PC-3 (cell line): ENCODE measurements at regions not wholly inside any gene's neighbourhood (a gene's known extent, or its start where the extent isn't known, plus 50 kb on each side); places are given as distances from the start of the nearest gene placed in this dataset.

Source experiments
- ATAC-seq: fragments of 200-7000 bp; cut with Tn5 transposase; 2 replicates; pipeline ENCODE4 v1.9.1; 2020; ENCODE audit warnings: mild to moderate bottlenecking, moderate library complexity
- BruUV-seq: library from RNA; stranded (reverse); fragments of 400-500 nt; replicated peaks from 2 replicates; lab custom pipeline; 2021; lab: Mats Ljungman, UMichigan
- CTCF ChIA-PET: fragments of 300-600 bp; sonication (Branson Sonifier 250); formaldehyde crosslinking; loops from one replicate; lab custom pipeline; 2022; ENCODE audit warnings: antibody characterized with exemption; lab: Charles Lee
- POLR2A ChIA-PET: fragments of 300-600 bp; sonication (Branson Sonifier 250); formaldehyde crosslinking; loops from one replicate; lab custom pipeline; 2022; ENCODE audit warnings: antibody characterized with exemption; ENCODE audit not compliant: unreplicated experiment; lab: Charles Lee
- DNase-seq: peaks from one replicate; pipeline ENCODE4 v3.0.0-alpha.2; 2015
- H2AFZ ChIP-seq: fragments of 300-600 bp; sonication (generic); 2 replicates; pipeline ENCODE4 v1.6.0; 2016; ENCODE audit warnings: antibody characterized with exemption, low read length
- H3F3A ChIP-seq: fragments of 300-600 bp; sonication (generic); one replicate; pipeline ENCODE4 v1.6.0; 2017; ENCODE audit warnings: antibody characterized with exemption, low read length, control low read depth, mild to moderate bottlenecking; ENCODE audit not compliant: unreplicated experiment
- H3K27ac ChIP-seq: fragments of 300-600 bp; sonication (generic); 2 replicates; pipeline ENCODE4 v1.5.1; 2016; ENCODE audit warnings: mild to moderate bottlenecking, low read length
- H3K27me3 ChIP-seq: fragments of 300-600 bp; sonication (generic); 2 replicates; pipeline ENCODE4 v1.6.1; 2016; ENCODE audit warnings: low read length, mixed read lengths
- H3K36me3 ChIP-seq: fragments of 300-600 bp; sonication (generic); 2 replicates; pipeline ENCODE4 v1.6.1; 2016; ENCODE audit warnings: low read depth, mixed run types, low read length, mixed read lengths
- H3K4me1 ChIP-seq: fragments of 300-600 bp; sonication (generic); 2 replicates; pipeline ENCODE4 v1.5.1; 2016; ENCODE audit warnings: low read length; ENCODE audit not compliant: insufficient read depth
- H3K4me2 ChIP-seq: fragments of 300-600 bp; sonication (generic); 2 replicates; pipeline ENCODE4 v1.6.0; 2016; ENCODE audit warnings: low read length
- H3K4me3 ChIP-seq: fragments of 300-600 bp; sonication (generic); 2 replicates; pipeline ENCODE4 v1.5.1; 2016; ENCODE audit warnings: mild to moderate bottlenecking, low read length, mixed read lengths
- H3K79me2 ChIP-seq: fragments of 300-600 bp; sonication (generic); 2 replicates; pipeline ENCODE4 v1.6.1; 2017; ENCODE audit warnings: low read length, mixed read lengths
- H3K9ac ChIP-seq: fragments of 300-600 bp; sonication (generic); 2 replicates; pipeline ENCODE4 v1.6.0; 2016; ENCODE audit warnings: mild to moderate bottlenecking, low read length
- H3K9me2 ChIP-seq: fragments of 300-600 bp; sonication (generic); replicated peaks from 2 replicates; pipeline ENCODE4 v1.6.1; 2016; ENCODE audit warnings: mixed run types, low read length, mixed read lengths
- H3K9me3 ChIP-seq: fragments of 300-600 bp; sonication (generic); 2 replicates; pipeline ENCODE4 v1.6.1; 2016; ENCODE audit warnings: low read length, mixed read lengths
- H4K20me1 ChIP-seq: fragments of 300-600 bp; sonication (generic); 2 replicates; pipeline ENCODE4 v1.6.1; 2016; ENCODE audit warnings: low read length, mixed read lengths
- EZH2 ChIP-seq: fragments of 300-600 bp; sonication (generic); IDR thresholded peaks from one replicate; pipeline ENCODE4 v1.6.1; 2017; ENCODE audit warnings: antibody characterized with exemption, mild to moderate bottlenecking, low read length; ENCODE audit not compliant: unreplicated experiment
- EZH2phosphoT487 ChIP-seq: fragments of 300-600 bp; sonication (generic); IDR thresholded peaks from 2 replicates; pipeline ENCODE4 v1.6.1; 2018; ENCODE audit warnings: mild to moderate bottlenecking, antibody characterized with exemption, low read length, borderline replicate concordance
- intact Hi-C: fragments of 100-400 bp; cut with micrococcal nuclease; formaldehyde crosslinking; loops from 2 replicates; pipeline ENCODE4 v1.9.0; 2023
- TF ChIP-seq, protein P1 (sequence below): fragments of 300-600 bp; sonication (generic); conservative IDR thresholded peaks from 2 replicates; pipeline ENCODE4 v1.5.1; 2017; ENCODE audit warnings: antibody characterized with exemption, low read depth, mild to moderate bottlenecking, low read length

DNA sequence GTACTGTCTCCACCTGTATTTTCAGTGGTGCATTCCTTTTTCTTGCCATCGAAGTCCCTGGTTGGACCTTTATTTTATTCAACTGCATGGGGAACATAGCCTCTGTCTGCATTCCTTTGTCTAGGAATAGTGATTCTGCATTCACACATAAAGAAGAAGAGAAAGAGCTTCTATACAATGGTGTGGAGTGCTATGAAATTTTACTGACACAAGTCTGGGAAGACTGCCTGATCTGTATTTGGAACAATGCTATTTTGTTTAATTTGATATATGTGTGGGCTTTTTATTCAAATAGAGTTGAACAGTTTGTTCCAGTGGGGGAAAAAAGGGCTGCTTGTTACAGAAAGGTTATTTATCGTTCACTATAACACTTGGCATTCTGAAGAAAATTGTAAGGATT is 375.7 kb upstream of the POU3F2 start:
- Histone ChIP-seq H3K27me3 (peaks cover 17% of the 10 kb centered on the region), H3F3A (no peaks in the 10 kb centered on the region), H3K27ac (no peak overlapping the region), H3K9ac (no peak overlapping the region), H3K4me2 (no peak overlapping the region), H3K4me1 (no peaks in the 10 kb centered on the region; the same call in 1 of the 2 replicates), H3K9me2 (no peaks in the 10 kb centered on the region), H3K9me3 (no peaks in the 10 kb centered on the region), H3K79me2 (no peaks in the 10 kb centered on the region), H3K4me3 (no peak overlapping the region), H4K20me1 (no peaks in the 10 kb centered on the region), H3K36me3 (no peaks in the 10 kb centered on the region), H2AFZ (no peak overlapping the region)
- intact Hi-C loops, result no loop called here
- BruUV-seq, result no TSS peak
- no peak for ATAC-seq
- no peak for DNase-seq
- TF ChIP-seq, protein P1, sequence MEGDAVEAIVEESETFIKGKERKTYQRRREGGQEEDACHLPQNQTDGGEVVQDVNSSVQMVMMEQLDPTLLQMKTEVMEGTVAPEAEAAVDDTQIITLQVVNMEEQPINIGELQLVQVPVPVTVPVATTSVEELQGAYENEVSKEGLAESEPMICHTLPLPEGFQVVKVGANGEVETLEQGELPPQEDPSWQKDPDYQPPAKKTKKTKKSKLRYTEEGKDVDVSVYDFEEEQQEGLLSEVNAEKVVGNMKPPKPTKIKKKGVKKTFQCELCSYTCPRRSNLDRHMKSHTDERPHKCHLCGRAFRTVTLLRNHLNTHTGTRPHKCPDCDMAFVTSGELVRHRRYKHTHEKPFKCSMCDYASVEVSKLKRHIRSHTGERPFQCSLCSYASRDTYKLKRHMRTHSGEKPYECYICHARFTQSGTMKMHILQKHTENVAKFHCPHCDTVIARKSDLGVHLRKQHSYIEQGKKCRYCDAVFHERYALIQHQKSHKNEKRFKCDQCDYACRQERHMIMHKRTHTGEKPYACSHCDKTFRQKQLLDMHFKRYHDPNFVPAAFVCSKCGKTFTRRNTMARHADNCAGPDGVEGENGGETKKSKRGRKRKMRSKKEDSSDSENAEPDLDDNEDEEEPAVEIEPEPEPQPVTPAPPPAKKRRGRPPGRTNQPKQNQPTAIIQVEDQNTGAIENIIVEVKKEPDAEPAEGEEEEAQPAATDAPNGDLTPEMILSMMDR, result no peak
- TF ChIP-seq EZH2, result no peak
- no peak for TF ChIP-seq EZH2phosphoT487
- CTCF ChIA-PET, result no interaction called here
- POLR2A ChIA-PET, result no interaction called here

DNA sequence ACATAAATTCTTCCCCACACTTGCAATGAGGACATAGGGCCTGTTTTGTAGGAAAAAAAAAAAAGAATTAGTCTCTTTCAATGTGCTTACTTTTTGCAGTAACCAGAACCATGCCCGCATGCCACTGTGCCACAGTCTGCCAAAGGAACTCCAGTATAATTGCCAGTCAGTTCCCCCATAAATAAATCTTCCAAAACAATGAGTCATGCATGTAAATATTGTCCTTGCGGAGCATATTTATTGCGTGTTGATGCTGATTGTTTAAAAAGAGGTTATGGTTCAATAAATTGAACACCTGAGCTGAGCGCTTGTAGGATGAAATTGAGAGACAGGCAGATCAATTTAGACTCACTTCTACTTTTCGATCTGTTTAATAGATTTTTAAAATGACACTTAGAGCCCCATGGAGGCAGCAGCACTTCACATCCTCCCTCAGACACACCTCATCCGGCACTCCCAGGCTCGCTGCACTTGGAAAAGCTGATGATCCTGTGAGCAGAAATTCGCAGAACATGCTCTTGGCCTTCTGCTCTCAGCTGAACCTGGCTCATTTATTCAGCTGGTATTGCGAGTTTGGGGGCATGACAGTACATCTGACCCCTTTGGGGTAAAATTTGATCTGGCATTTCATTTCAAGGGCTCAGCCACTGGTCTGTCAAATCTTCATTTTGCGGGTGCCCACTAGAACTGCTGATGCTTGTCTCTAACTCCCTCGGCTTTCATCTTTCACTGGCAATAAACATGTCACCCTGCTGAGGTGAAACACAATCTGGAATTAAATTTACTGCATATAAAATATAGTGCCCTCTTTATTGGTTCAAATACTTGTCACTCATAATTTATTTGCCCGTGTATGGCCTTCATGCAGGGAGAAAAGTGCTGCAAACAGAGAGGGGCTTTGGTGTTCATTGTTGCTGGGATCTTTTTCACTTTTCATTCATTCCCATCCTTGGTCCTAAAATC is 371.1 kb upstream of the POU3F2 start:
- no peaks in the 10 kb centered on the region for H4K20me1 ChIP-seq
- no peak overlapping the region for H2AFZ ChIP-seq
- ChIA-PET POLR2A (no interaction called here), CTCF (no interaction called here)
- H3K27me3 ChIP-seq, result peaks cover 27% of the 10 kb centered on the region
- no peaks in the 10 kb centered on the region for H3K9me3 ChIP-seq
- BruUV-seq, result no TSS peak
- TF ChIP-seq EZH2 (no peak), EZH2phosphoT487 (no peak)
- TF ChIP-seq, protein P1, result no peak
- no peaks in the 10 kb centered on the region for H3F3A ChIP-seq
- ATAC-seq (peak; percentile 46), DNase-seq (peak; percentile 52)
- H3K9me2 ChIP-seq, result no peaks in the 10 kb centered on the region
- intact Hi-C loops, result no loop called here
- H3K4me3 ChIP-seq, result no peak overlapping the region
- no peak overlapping the region for H3K9ac ChIP-seq
- peak overlapping the region; percentile 19; the same call in 1 of the 2 replicates for H3K4me2 ChIP-seq
- no peaks in the 10 kb centered on the region; the same call in 1 of the 2 replicates for H3K4me1 ChIP-seq
- no peaks in the 10 kb centered on the region for H3K36me3 ChIP-seq
- no peak overlapping the region for H3K27ac ChIP-seq
- H3K79me2 ChIP-seq, result no peaks in the 10 kb centered on the region

DNA sequence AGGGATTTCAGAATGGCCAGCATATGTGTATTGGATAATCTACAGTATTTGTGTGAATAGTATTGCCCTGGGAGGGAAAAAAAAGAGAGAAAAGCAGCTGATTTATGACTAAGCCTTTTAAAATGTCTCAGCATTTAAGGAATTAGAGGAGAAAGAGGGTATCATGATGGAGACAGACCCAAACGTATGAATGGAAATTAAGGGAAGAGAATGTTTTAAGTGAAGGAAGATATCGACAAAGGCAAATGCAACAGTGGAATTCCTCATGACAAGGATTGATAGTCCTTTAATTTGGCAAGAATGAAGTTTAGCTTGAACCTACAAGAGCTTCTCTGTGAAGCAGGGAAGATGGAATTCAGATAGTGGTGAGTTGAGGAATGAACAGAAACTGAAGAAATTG is 367.3 kb upstream of the POU3F2 start:
- Histone ChIP-seq H3K9me3 (no peaks in the 10 kb centered on the region), H3K27me3 (peaks cover 27% of the 10 kb centered on the region), H3K27ac (no peak overlapping the region), H2AFZ (no peak overlapping the region), H3K4me2 (no peak overlapping the region), H3K79me2 (no peaks in the 10 kb centered on the region), H3K4me1 (no peaks in the 10 kb centered on the region; the same call in 1 of the 2 replicates), H3K36me3 (no peaks in the 10 kb centered on the region), H4K20me1 (no peaks in the 10 kb centered on the region), H3K9ac (no peak overlapping the region), H3F3A (no peaks in the 10 kb centered on the region), H3K4me3 (no peak overlapping the region), H3K9me2 (no peaks in the 10 kb centered on the region)
- ChIA-PET POLR2A (no interaction called here), CTCF (no interaction called here)
- ATAC-seq (no peak), DNase-seq (no peak)
- BruUV-seq, result no TSS peak
- TF ChIP-seq, protein P1, result no peak
- TF ChIP-seq EZH2phosphoT487 (no peak), EZH2 (no peak)
- intact Hi-C loops, result no loop called here
